ENCODE measurements at regions not wholly inside any gene's neighbourhood (a gene's known extent, or its start where the extent isn't known, plus 50 kb on each side); places are given as distances from the start of the nearest gene placed in this dataset.

DNA sequence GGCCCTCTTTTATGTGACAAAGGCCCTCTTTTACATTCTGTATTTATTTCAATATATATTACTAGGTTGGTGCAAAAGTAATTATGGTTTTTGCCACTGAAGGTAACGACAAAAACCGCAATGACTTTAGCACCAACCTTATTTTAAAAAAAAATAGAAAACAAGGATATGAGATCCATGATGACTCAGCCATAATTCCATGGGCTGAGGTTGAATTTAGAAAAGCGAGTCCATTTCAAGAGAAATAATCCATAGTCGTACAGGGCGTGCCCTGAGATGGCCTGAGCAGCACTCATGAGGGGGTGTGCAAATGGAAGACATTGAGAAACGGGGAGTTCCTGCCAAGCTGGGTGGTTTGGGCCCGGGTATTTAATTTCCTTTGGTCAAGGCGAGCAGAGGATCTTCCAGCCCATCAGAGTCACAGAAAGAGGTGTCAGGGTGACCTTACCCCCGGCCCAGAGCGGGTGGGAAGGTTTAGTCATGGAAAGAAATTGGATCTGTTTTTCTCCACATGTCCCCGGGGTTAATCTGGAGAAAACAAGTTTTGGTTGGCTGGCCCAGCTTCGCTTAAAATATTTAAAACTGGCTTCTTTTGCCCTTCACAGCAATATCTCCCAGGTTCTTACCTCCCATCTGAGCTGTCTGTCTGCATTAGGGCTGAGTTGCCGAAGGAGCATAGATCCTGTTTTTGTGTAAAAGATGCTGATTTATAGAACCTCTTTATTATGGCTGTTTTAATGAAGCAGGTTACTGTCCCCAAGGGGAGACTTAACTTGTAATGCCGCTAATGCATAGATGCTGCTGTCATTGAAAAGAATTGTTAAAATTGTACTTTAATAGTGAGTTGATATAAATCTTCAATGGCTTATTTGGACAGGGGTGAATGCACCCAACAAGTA lies 255.6 kb downstream of the PREX1 start:
- H3K9ac ChIP-seq (ENCODE audit: low read length): no peak overlapping the region

GRCh38 chr20:48569679-48570078 lies 258.1 kb downstream of the PREX1 start:
- Histone ChIP-seq H3K4me3 (ENCODE audit: low read depth, low read length) (no peak overlapping the region), H3K27me3 (ENCODE audit: control insufficient read depth, insufficient read depth, low read length) (no peaks in the 10 kb centered on the region), H3K9me3 (ENCODE audit: control insufficient read depth, insufficient read depth, low read depth, low read length) (no peaks in the 10 kb centered on the region), H3K27ac (ENCODE audit: low read depth, low read length) (no peak overlapping the region), H3K36me3 (ENCODE audit: control insufficient read depth, insufficient read depth, low read length) (no peaks in the 10 kb centered on the region), H3K9ac (ENCODE audit: low read length) (no peak overlapping the region), H3K4me1 (ENCODE audit: control insufficient read depth, insufficient read depth, low read length) (no peaks in the 10 kb centered on the region)

More for the DNA sequence above, 255.6 kb downstream of the PREX1 start:
- Histone ChIP-seq H3K9me3 (ENCODE audit: control insufficient read depth, insufficient read depth, low read depth, low read length) (no peaks in the 10 kb centered on the region), H3K27ac (ENCODE audit: low read depth, low read length) (no peak overlapping the region), H3K4me3 (ENCODE audit: low read depth, low read length) (no peak overlapping the region), H3K27me3 (ENCODE audit: control insufficient read depth, insufficient read depth, low read length) (no peaks in the 10 kb centered on the region), H3K36me3 (ENCODE audit: control insufficient read depth, insufficient read depth, low read length) (no peaks in the 10 kb centered on the region), H3K4me1 (ENCODE audit: control insufficient read depth, insufficient read depth, low read length) (no peaks in the 10 kb centered on the region)

DNA sequence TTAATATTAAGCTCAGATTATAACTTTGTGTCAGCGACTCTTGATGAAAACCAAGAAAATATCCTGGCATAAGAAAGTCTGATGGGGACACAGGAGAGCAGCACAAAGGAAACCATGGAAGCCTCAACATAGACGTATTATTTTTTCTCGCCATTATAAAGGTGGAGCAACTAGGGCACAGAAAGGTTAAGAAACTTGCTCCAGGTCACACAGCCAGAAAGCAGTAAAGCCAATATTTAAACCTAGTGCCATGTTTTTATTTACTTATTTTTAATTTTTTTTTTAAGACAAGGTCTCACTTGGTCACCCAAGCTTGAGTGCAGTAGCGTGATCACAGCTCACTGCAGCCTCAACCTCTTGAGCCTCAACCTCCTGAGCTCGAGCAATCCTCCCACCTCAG lies 259.3 kb downstream of the PREX1 start:
- Histone ChIP-seq H3K4me3 (ENCODE audit: low read depth, low read length) (no peak overlapping the region), H3K36me3 (ENCODE audit: control insufficient read depth, insufficient read depth, low read length) (no peaks in the 10 kb centered on the region), H3K9me3 (ENCODE audit: control insufficient read depth, insufficient read depth, low read depth, low read length) (peaks cover 4% of the 10 kb centered on the region; the same call in 1 of the 2 replicates), H3K4me1 (ENCODE audit: control insufficient read depth, insufficient read depth, low read length) (no peaks in the 10 kb centered on the region), H3K27ac (ENCODE audit: low read depth, low read length) (no peak overlapping the region), H3K27me3 (ENCODE audit: control insufficient read depth, insufficient read depth, low read length) (no peaks in the 10 kb centered on the region), H3K9ac (ENCODE audit: low read length) (no peak overlapping the region)

DNA sequence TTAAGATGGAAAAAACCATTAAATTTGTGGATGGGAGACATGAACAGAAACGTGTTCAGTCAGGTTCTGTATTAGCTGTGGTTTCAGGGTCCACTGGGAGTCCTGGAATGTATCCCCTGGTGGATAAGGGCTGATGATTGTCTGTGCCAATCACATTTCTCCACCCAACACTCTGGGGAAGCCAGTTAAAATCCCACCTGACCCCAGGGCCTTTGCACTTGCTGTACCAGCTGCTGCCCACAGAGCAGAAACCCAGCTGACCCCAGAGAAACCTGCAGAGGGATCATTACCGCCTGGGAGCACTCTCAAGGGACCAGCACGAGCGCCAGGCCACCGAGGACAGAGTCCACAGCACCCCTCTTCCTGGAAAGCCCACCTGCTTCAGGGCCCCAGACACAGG lies 260.7 kb downstream of the PREX1 start:
- peaks cover 4% of the 10 kb centered on the region; the same call in 1 of the 2 replicates for H3K9me3 ChIP-seq (ENCODE audit: control insufficient read depth, insufficient read depth, low read depth, low read length)
- no peaks in the 10 kb centered on the region for H3K27me3 ChIP-seq (ENCODE audit: control insufficient read depth, insufficient read depth, low read length)
- no peak overlapping the region for H3K4me3 ChIP-seq (ENCODE audit: low read depth, low read length)
- no peak overlapping the region for H3K9ac ChIP-seq (ENCODE audit: low read length)
- H3K4me1 ChIP-seq (ENCODE audit: control insufficient read depth, insufficient read depth, low read length): no peaks in the 10 kb centered on the region
- no peak overlapping the region for H3K27ac ChIP-seq (ENCODE audit: low read depth, low read length)
- no peaks in the 10 kb centered on the region for H3K36me3 ChIP-seq (ENCODE audit: control insufficient read depth, insufficient read depth, low read length)

DNA sequence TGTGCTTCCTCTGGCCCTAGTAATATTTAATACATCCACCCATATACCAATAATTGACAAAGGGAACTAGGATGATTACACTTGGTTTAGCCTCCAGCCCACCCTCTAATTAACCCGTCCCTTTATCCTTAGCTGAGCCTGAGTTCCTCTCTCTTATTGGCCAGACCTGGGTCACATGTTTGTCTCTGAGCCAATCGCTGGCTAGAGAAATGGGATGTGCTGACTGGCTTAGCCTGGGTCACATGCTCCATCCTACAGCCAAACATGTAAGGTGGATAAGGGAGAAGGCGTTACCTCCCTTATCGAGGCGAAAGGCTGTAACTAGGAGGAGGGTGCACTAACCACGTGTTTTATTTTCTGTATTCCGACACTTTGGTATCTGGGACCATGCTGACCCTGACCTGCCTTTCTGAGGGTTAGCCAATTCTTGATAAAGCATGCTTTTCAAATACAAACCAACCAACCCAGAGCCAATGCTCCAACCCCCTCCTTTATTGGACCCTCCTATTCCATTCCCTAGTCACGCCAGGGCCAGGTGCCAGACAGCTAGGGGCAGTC lies 262.7 kb downstream of the PREX1 start:
- Histone ChIP-seq H3K9ac (ENCODE audit: low read length) (no peak overlapping the region), H3K4me3 (ENCODE audit: low read depth, low read length) (no peak overlapping the region), H3K36me3 (ENCODE audit: control insufficient read depth, insufficient read depth, low read length) (no peaks in the 10 kb centered on the region), H3K27ac (ENCODE audit: low read depth, low read length) (no peak overlapping the region), H3K27me3 (ENCODE audit: control insufficient read depth, insufficient read depth, low read length) (no peaks in the 10 kb centered on the region), H3K9me3 (ENCODE audit: control insufficient read depth, insufficient read depth, low read depth, low read length) (peaks cover 4% of the 10 kb centered on the region; the same call in 1 of the 2 replicates), H3K4me1 (ENCODE audit: control insufficient read depth, insufficient read depth, low read length) (no peaks in the 10 kb centered on the region)

DNA sequence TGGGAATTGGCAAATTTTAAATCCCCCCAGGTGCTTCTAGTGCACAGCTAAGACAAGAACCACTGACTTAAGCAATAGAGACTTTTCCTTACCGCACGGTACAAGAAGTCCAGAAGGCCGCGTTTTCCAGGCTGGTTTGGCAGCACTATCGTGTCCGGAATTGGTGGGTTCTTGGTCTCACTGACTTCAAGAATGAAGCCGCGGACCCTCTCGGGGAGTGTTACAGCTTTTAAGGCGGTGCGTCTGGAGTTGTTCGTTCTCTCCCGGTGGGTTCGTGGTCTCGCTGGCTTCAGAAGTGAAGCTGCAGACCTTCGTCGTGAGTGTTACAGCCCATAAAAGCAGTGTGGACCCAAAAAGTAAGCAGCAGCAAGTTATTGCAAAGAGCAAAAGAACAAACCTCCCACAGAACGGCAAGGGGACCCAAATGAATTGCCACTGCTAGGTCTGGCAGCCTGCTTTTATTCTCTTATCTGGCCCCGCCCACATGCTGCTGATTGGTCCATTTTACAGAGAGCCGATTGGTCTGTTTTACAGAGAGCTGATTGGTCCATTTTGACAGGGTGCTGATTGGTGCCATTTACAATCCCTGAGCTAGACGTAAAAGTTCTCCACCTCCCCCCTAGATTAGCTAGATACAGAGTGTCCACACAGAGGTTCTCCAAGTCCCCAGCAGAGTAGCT lies 264.5 kb downstream of the PREX1 start:
- Histone ChIP-seq H3K27me3 (ENCODE audit: control insufficient read depth, insufficient read depth, low read length) (no peaks in the 10 kb centered on the region), H3K27ac (ENCODE audit: low read depth, low read length) (no peak overlapping the region), H3K9ac (ENCODE audit: low read length) (no peak overlapping the region), H3K4me1 (ENCODE audit: control insufficient read depth, insufficient read depth, low read length) (no peaks in the 10 kb centered on the region; the same call in 1 of the 2 replicates), H3K36me3 (ENCODE audit: control insufficient read depth, insufficient read depth, low read length) (no peaks in the 10 kb centered on the region), H3K9me3 (ENCODE audit: control insufficient read depth, insufficient read depth, low read depth, low read length) (peaks cover 4% of the 10 kb centered on the region; the same call in 1 of the 2 replicates), H3K4me3 (ENCODE audit: low read depth, low read length) (no peak overlapping the region)

GRCh38 chr20:48562586-48563116 lies 265.1 kb downstream of the PREX1 start:
- H3K9ac ChIP-seq (ENCODE audit: low read length): no peak overlapping the region
- no peak overlapping the region for H3K27ac ChIP-seq (ENCODE audit: low read depth, low read length)
- no peak overlapping the region for H3K4me3 ChIP-seq (ENCODE audit: low read depth, low read length)

DNA sequence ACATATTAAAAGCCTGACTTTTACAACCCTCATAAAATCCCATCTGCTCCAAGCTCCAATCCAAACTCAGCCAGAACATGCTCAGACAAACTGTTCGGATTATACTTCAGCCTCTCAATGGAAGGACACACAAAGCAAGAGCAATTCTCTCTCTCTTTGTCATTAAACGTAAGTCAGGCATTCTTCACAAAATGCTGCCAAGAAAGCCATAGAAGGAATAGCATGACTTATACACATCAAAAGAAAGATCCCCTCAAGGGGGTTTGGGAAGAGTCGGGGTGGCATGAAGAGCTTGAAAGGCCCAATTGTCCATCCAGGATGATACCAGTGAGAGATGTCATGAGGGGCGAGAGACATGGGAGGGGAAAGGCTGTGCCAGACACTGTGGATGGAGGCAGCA lies 268.9 kb downstream of the PREX1 start:
- Histone ChIP-seq H3K9ac (ENCODE audit: low read length) (no peak overlapping the region), H3K4me1 (ENCODE audit: control insufficient read depth, insufficient read depth, low read length) (peaks cover 5% of the 10 kb centered on the region; the same call in 1 of the 2 replicates), H3K4me3 (ENCODE audit: low read depth, low read length) (no peak overlapping the region), H3K9me3 (ENCODE audit: control insufficient read depth, insufficient read depth, low read depth, low read length) (no peaks in the 10 kb centered on the region), H3K36me3 (ENCODE audit: control insufficient read depth, insufficient read depth, low read length) (no peaks in the 10 kb centered on the region), H3K27me3 (ENCODE audit: control insufficient read depth, insufficient read depth, low read length) (no peaks in the 10 kb centered on the region), H3K27ac (ENCODE audit: low read depth, low read length) (no peak overlapping the region)

More at GRCh38 chr20:48562586-48563116, 265.1 kb downstream of the PREX1 start:
- Histone ChIP-seq H3K36me3 (ENCODE audit: control insufficient read depth, insufficient read depth, low read length) (no peaks in the 10 kb centered on the region), H3K9me3 (ENCODE audit: control insufficient read depth, insufficient read depth, low read depth, low read length) (peaks cover 4% of the 10 kb centered on the region; the same call in 1 of the 2 replicates), H3K27me3 (ENCODE audit: control insufficient read depth, insufficient read depth, low read length) (no peaks in the 10 kb centered on the region), H3K4me1 (ENCODE audit: control insufficient read depth, insufficient read depth, low read length) (no peaks in the 10 kb centered on the region; the same call in 1 of the 2 replicates)

GRCh38 chr20:48557380-48557779 lies 270.4 kb downstream of the PREX1 start:
- Histone ChIP-seq H3K4me1 (ENCODE audit: control insufficient read depth, insufficient read depth, low read length) (peaks cover 5% of the 10 kb centered on the region; the same call in 1 of the 2 replicates), H3K27me3 (ENCODE audit: control insufficient read depth, insufficient read depth, low read length) (no peaks in the 10 kb centered on the region)

DNA sequence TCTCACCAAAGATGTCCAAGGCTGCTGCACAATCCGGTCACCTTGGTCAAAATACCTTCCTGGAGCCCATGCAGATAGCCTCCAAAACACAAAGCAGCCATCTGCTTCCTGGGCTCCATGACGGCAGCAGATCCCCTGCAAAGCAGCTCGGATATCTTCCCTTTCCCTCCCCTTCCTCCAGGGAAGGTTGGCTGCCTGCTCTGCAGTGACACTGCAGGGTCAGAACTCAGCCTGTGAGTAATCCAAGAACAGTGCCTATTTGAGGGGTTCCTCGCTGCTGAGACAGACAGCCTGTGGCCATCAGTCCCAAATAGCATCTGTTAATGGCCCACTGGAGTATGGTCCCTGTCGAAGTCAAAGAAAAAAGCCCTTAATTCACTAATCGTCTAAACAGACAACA lies 270.8 kb downstream of the PREX1 start:
- Histone ChIP-seq H3K9me3 (ENCODE audit: control insufficient read depth, insufficient read depth, low read depth, low read length) (no peaks in the 10 kb centered on the region), H3K9ac (ENCODE audit: low read length) (no peak overlapping the region), H3K4me1 (ENCODE audit: control insufficient read depth, insufficient read depth, low read length) (peaks cover 5% of the 10 kb centered on the region; the same call in 1 of the 2 replicates), H3K36me3 (ENCODE audit: control insufficient read depth, insufficient read depth, low read length) (no peaks in the 10 kb centered on the region), H3K27ac (ENCODE audit: low read depth, low read length) (no peak overlapping the region), H3K4me3 (ENCODE audit: low read depth, low read length) (no peak overlapping the region), H3K27me3 (ENCODE audit: control insufficient read depth, insufficient read depth, low read length) (no peaks in the 10 kb centered on the region)

More at GRCh38 chr20:48557380-48557779, 270.4 kb downstream of the PREX1 start:
- no peaks in the 10 kb centered on the region for H3K9me3 ChIP-seq (ENCODE audit: control insufficient read depth, insufficient read depth, low read depth, low read length)
- no peak overlapping the region for H3K9ac ChIP-seq (ENCODE audit: low read length)
- no peak overlapping the region for H3K4me3 ChIP-seq (ENCODE audit: low read depth, low read length)
- H3K36me3 ChIP-seq (ENCODE audit: control insufficient read depth, insufficient read depth, low read length): no peaks in the 10 kb centered on the region
- H3K27ac ChIP-seq (ENCODE audit: low read depth, low read length): no peak overlapping the region
